MM.1S (cell line): ENCODE measurements at regions not wholly inside any gene's neighbourhood (a gene's known extent, or its start where the extent isn't known, plus 50 kb on each side); places are given as distances from the start of the nearest gene placed in this dataset.

Experiments used
- DNase-seq: peaks from one replicate; pipeline ENCODE4 v3.0.0-alpha.2; 2015
- H2AFZ ChIP-seq: fragments of 300-600 bp; sonication (generic); 2 replicates; pipeline ENCODE4 v1.6.0; 2016; ENCODE audit warnings: antibody characterized with exemption, low read length
- H3F3A ChIP-seq: fragments of 300-600 bp; sonication (generic); 2 replicates; pipeline ENCODE4 v1.6.1; 2016; ENCODE audit warnings: mild to moderate bottlenecking, antibody characterized with exemption, low read length, moderate library complexity, mixed read lengths; ENCODE audit not compliant: insufficient read depth
- H3K27ac ChIP-seq: fragments of 300-600 bp; sonication (generic); 2 replicates; pipeline ENCODE4 v1.5.1; 2016; ENCODE audit warnings: mild to moderate bottlenecking, low read length
- H3K27me3 ChIP-seq: fragments of 300-600 bp; sonication (generic); replicated peaks from 2 replicates; pipeline ENCODE4 v1.6.0; 2016; ENCODE audit warnings: low read length; ENCODE audit not compliant: insufficient read depth
- H3K36me3 ChIP-seq: fragments of 300-600 bp; sonication (generic); replicated peaks from 2 replicates; pipeline ENCODE4 v1.6.1; 2016; ENCODE audit warnings: mild to moderate bottlenecking, low read length, mixed read lengths; ENCODE audit not compliant: insufficient read depth
- H3K4me1 ChIP-seq: fragments of 300-600 bp; sonication (generic); 2 replicates; pipeline ENCODE4 v1.6.1; 2016; ENCODE audit warnings: low read length, mixed read lengths
- H3K4me2 ChIP-seq: fragments of 300-600 bp; sonication (generic); 2 replicates; pipeline ENCODE4 v1.6.0; 2016; ENCODE audit warnings: low read depth, low read length
- H3K4me3 ChIP-seq: fragments of 300-600 bp; sonication (generic); 2 replicates; pipeline ENCODE4 v1.5.1; 2016; ENCODE audit warnings: low read length, mixed read lengths
- H3K79me2 ChIP-seq: fragments of 300-600 bp; sonication (generic); 2 replicates; pipeline ENCODE4 v1.6.1; 2016; ENCODE audit warnings: mixed run types, low read length, mixed read lengths
- H3K9ac ChIP-seq: fragments of 300-600 bp; sonication (generic); 2 replicates; pipeline ENCODE4 v1.6.1; 2016; ENCODE audit warnings: low read length, mixed read lengths
- H3K9me2 ChIP-seq: fragments of 300-600 bp; sonication (generic); replicated peaks from 2 replicates; pipeline ENCODE4 v1.6.1; 2016; ENCODE audit warnings: mild to moderate bottlenecking, low read length, mixed read lengths; ENCODE audit not compliant: insufficient read depth
- H3K9me3 ChIP-seq: fragments of 300-600 bp; sonication (generic); replicated peaks from 2 replicates; pipeline ENCODE4 v1.6.1; 2016; ENCODE audit warnings: mild to moderate bottlenecking, low read length, mixed read lengths; ENCODE audit not compliant: insufficient read depth
- H4K20me1 ChIP-seq: fragments of 300-600 bp; sonication (generic); 2 replicates; pipeline ENCODE4 v1.6.1; 2016; ENCODE audit warnings: mild to moderate bottlenecking, low read length, moderate library complexity, mixed read lengths; ENCODE audit not compliant: insufficient read depth
- CTCF ChIP-seq: fragments of 300-600 bp; sonication (generic); IDR thresholded peaks from 2 replicates; pipeline ENCODE4 v1.5.1; 2016; ENCODE audit warnings: antibody characterized with exemption, low read length, mixed read lengths
- EZH2 ChIP-seq: fragments of 300-600 bp; sonication (generic); optimal IDR thresholded peaks from 2 replicates; pipeline ENCODE3; 2017; ENCODE audit warnings: low read depth, mild to moderate bottlenecking, antibody characterized with exemption, low read length, mixed read lengths
- EZH2phosphoT487 ChIP-seq: fragments of 300-600 bp; sonication (generic); IDR thresholded peaks from 2 replicates; pipeline ENCODE4 v1.6.1; 2018; ENCODE audit warnings: antibody characterized with exemption, low read length

GRCh38 chr2:44110444-44110843 lies 58.2 kb upstream of the PPM1B start:
- Histone ChIP-seq H2AFZ (no peak overlapping the region), H3K9me2 (no peaks in the 10 kb centered on the region), H3K4me1 (peaks cover 17% of the 10 kb centered on the region), H3K27me3 (no peaks in the 10 kb centered on the region), H3K4me3 (no peak overlapping the region), H3F3A (peaks cover 10% of the 10 kb centered on the region), H4K20me1 (no peaks in the 10 kb centered on the region), H3K36me3 (no peaks in the 10 kb centered on the region), H3K9me3 (no peaks in the 10 kb centered on the region), H3K79me2 (no peaks in the 10 kb centered on the region), H3K27ac (no peak overlapping the region), H3K9ac (no peak overlapping the region), H3K4me2 (no peak overlapping the region)
- DNase-seq = no peak
- no peak for TF ChIP-seq CTCF
- TF ChIP-seq EZH2phosphoT487 = no peak
- TF ChIP-seq EZH2 = no peak

DNA sequence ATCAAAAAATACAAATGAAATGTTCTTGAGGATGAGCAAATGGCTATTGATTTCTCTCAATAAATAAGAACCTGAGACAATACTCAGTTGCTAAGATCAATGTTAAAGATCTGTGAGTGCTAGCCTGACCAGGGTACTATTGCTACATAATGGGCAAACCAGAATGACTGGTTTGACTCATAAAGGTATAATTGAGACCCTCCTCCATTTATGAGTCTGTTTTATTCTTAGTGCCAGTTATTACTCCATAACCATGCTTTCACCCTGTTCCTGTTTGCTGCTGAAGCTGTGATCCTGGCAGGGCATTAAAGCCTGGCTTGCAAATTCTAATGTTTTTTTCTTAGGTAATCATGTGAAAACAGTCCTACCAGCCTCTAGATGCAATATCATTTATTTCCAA lies 56.6 kb upstream of the PPM1B start:
- no peak overlapping the region for H3K4me2 ChIP-seq
- no peak overlapping the region for H2AFZ ChIP-seq
- no peaks in the 10 kb centered on the region for H3K36me3 ChIP-seq
- no peaks in the 10 kb centered on the region for H3K9me2 ChIP-seq
- H3K9me3 ChIP-seq = no peaks in the 10 kb centered on the region
- peaks cover 12% of the 10 kb centered on the region for H3K4me1 ChIP-seq
- DNase-seq = no peak
- H3K27ac ChIP-seq = no peak overlapping the region
- no peaks in the 10 kb centered on the region for H3K79me2 ChIP-seq
- TF ChIP-seq EZH2 (no peak), EZH2phosphoT487 (no peak), CTCF (no peak)
- H3F3A ChIP-seq = peaks cover 8% of the 10 kb centered on the region
- H3K4me3 ChIP-seq = no peak overlapping the region
- no peaks in the 10 kb centered on the region for H3K27me3 ChIP-seq
- no peak overlapping the region for H3K9ac ChIP-seq
- H4K20me1 ChIP-seq = no peaks in the 10 kb centered on the region

- H3K79me2 ChIP-seq = no peaks in the 10 kb centered on the region
- H4K20me1 ChIP-seq = no peaks in the 10 kb centered on the region
- H3K27ac ChIP-seq = no peak overlapping the region
- H3K9me2 ChIP-seq = no peaks in the 10 kb centered on the region
- H3K9ac ChIP-seq = no peak overlapping the region
- peaks cover 12% of the 10 kb centered on the region for H3K4me1 ChIP-seq
- H3K4me2 ChIP-seq = no peak overlapping the region
- H3K9me3 ChIP-seq = no peaks in the 10 kb centered on the region
- DNase-seq = no peak
- no peaks in the 10 kb centered on the region for H3K36me3 ChIP-seq
- TF ChIP-seq CTCF = no peak
- TF ChIP-seq EZH2phosphoT487 = no peak
- H2AFZ ChIP-seq = no peak overlapping the region
- H3K27me3 ChIP-seq = no peaks in the 10 kb centered on the region
- peaks cover 6% of the 10 kb centered on the region; the same call in 1 of the 2 replicates for H3F3A ChIP-seq
- no peak overlapping the region for H3K4me3 ChIP-seq
Observed at GRCh38 chr2:44116319-44116718, 52.4 kb upstream of the PPM1B start.
